ENCODE measurements at regions not wholly inside any gene's neighbourhood (a gene's known extent, or its start where the extent isn't known, plus 50 kb on each side); places are given as distances from the start of the nearest gene placed in this dataset.

DNA sequence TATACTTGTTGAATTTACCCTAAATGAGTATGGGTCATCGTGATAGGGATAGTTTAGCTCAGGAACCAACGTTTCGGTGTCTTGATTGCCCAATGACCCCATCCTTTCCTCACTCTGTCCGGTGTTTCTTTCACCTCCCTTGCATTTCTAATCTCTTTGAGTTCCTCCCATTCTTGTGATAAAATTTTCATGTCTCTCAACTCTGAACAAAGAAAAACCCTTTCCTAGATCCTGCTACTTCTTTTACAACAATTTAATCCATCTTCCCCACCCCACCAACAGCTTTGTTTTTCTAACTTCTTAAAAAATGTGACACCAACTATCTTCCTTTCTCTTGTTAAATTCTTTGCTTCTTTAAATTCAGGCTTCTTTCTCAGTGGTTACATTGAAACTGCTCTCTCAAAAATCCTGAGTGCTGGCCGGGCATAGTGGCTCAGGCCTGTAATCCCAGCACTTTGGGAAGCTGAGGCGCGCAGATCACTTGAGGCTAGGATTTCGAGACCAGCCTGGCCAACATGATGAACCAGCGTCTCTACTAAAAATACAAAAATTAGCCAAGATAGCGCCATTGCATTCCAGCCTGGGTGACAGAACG lies 130.3 kb upstream of the MINDY3 start:
- WGBS (ENCODE audit: insufficient coverage, low coverage, missing lambda C conversion rate) = 0% methylated on average over 11 of the region's 11 CpGs
- H3K4me3 ChIP-seq = no peak overlapping the region
- H3K4me2 ChIP-seq (ENCODE audit: insufficient read depth, low read length) = no peak overlapping the region
- TF ChIP-seq, protein P1, sequence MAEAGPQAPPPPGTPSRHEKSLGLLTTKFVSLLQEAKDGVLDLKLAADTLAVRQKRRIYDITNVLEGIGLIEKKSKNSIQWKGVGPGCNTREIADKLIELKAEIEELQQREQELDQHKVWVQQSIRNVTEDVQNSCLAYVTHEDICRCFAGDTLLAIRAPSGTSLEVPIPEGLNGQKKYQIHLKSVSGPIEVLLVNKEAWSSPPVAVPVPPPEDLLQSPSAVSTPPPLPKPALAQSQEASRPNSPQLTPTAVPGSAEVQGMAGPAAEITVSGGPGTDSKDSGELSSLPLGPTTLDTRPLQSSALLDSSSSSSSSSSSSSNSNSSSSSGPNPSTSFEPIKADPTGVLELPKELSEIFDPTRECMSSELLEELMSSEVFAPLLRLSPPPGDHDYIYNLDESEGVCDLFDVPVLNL (CRISPR knock-in tag; IDR thresholded peaks at IDR 0.05; ENCODE audit: low read depth) = no peak
- TF ChIP-seq HDGF (IDR thresholded peaks at IDR 0.05) (no peak), PTTG1 (tag; IDR thresholded peaks at IDR 0.05; ENCODE audit: low read depth) (no peak), SREBF2 (CRISPR knock-in tag; IDR thresholded peaks at IDR 0.05) (no peak), POLR2B (IDR thresholded peaks at IDR 0.05; ENCODE audit: low read depth, partially characterized antibody) (no peak), MTF1 (CRISPR knock-in tag; IDR thresholded peaks at IDR 0.05; ENCODE audit: borderline replicate concordance) (no peak), SMAD2 (IDR thresholded peaks at IDR 0.05; ENCODE audit: low read depth, low read length) (no peak), EGR1 (conservative IDR thresholded peaks at IDR 0.05) (no peak), GTF2E2 (tag; IDR thresholded peaks at IDR 0.05) (no peak), ZNF77 (CRISPR knock-in tag; IDR thresholded peaks at IDR 0.05) (no peak), TEAD2 (tag; IDR thresholded peaks at IDR 0.05) (no peak), STAT5A (IDR thresholded peaks at IDR 0.05; ENCODE audit: borderline replicate concordance, low read length) (no peak), POLR2G (IDR thresholded peaks at IDR 0.05; ENCODE audit: low read depth, low read length) (no peak)
- TF ChIP-seq, protein P2, sequence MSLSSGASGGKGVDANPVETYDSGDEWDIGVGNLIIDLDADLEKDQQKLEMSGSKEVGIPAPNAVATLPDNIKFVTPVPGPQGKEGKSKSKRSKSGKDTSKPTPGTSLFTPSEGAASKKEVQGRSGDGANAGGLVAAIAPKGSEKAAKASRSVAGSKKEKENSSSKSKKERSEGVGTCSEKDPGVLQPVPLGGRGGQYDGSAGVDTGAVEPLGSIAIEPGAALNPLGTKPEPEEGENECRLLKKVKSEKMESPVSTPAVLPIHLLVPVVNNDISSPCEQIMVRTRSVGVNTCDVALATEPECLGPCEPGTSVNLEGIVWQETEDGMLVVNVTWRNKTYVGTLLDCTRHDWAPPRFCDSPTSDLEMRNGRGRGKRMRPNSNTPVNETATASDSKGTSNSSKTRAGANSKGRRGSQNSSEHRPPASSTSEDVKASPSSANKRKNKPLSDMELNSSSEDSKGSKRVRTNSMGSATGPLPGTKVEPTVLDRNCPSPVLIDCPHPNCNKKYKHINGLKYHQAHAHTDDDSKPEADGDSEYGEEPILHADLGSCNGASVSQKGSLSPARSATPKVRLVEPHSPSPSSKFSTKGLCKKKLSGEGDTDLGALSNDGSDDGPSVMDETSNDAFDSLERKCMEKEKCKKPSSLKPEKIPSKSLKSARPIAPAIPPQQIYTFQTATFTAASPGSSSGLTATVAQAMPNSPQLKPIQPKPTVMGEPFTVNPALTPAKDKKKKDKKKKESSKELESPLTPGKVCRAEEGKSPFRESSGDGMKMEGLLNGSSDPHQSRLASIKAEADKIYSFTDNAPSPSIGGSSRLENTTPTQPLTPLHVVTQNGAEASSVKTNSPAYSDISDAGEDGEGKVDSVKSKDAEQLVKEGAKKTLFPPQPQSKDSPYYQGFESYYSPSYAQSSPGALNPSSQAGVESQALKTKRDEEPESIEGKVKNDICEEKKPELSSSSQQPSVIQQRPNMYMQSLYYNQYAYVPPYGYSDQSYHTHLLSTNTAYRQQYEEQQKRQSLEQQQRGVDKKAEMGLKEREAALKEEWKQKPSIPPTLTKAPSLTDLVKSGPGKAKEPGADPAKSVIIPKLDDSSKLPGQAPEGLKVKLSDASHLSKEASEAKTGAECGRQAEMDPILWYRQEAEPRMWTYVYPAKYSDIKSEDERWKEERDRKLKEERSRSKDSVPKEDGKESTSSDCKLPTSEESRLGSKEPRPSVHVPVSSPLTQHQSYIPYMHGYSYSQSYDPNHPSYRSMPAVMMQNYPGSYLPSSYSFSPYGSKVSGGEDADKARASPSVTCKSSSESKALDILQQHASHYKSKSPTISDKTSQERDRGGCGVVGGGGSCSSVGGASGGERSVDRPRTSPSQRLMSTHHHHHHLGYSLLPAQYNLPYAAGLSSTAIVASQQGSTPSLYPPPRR (CRISPR knock-in tag; IDR thresholded peaks at IDR 0.05; ENCODE audit: borderline replicate concordance) = no peak
- TF ChIP-seq, protein P3, sequence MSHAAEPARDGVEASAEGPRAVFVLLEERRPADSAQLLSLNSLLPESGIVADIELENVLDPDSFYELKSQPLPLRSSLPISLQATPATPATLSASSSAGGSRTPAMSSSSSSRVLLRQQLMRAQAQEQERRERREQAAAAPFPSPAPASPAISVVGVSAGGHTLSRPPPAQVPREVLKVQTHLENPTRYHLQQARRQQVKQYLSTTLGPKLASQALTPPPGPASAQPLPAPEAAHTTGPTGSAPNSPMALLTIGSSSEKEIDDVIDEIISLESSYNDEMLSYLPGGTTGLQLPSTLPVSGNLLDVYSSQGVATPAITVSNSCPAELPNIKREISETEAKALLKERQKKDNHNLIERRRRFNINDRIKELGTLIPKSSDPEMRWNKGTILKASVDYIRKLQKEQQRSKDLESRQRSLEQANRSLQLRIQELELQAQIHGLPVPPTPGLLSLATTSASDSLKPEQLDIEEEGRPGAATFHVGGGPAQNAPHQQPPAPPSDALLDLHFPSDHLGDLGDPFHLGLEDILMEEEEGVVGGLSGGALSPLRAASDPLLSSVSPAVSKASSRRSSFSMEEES (CRISPR knock-in tag; IDR thresholded peaks at IDR 0.05) = no peak
- no peak overlapping the region for H3K27ac ChIP-seq (ENCODE audit: extremely low read depth, low read depth, low read length)
- no peaks in the 10 kb centered on the region for H3K79me2 ChIP-seq (ENCODE audit: control insufficient read depth, insufficient read depth, low read length)
- no peaks in the 10 kb centered on the region for H3K27me3 ChIP-seq (ENCODE audit: control insufficient read depth in 2 of 2, insufficient read depth in 2 of 2, low read length in 2 of 2)
- intact Hi-C loops (cut with micrococcal nuclease) (no loop called here), in situ Hi-C loops (cut with MboI) (no loop called here)
- FAIRE-seq = no peak
- H4K20me1 ChIP-seq (replicated peaks; ENCODE audit: control insufficient read depth, insufficient read depth, low read length) = no peaks in the 10 kb centered on the region
- no TSS peak for BruUV-seq (replicated peaks)
- no peaks in the 10 kb centered on the region for H3K9me3 ChIP-seq (replicated peaks; ENCODE audit: control insufficient read depth, insufficient read depth, low read depth, low read length)
- CTCF ChIA-PET (ENCODE audit: low intra/inter-chr PET ratio) = no interaction called here
- DNase-seq (ENCODE audit: extremely low read depth in 1 of 4, low spot score in 3 of 4) = no peak
- ATAC-seq = no peak
- no peaks in the 10 kb centered on the region for H3K36me3 ChIP-seq (ENCODE audit: control insufficient read depth, insufficient read depth, low read length)
- no peak overlapping the region for H3K9ac ChIP-seq (ENCODE audit: insufficient read depth in 1 of 2, low read depth in 2 of 2, low read length in 2 of 2)
- no peak overlapping the region for H2AFZ ChIP-seq (ENCODE audit: low read depth, low read length)
- no peaks in the 10 kb centered on the region for H3K9me1 ChIP-seq (ENCODE audit: control insufficient read depth, insufficient read depth, low read length)
- H3K4me1 ChIP-seq (replicated peaks in 1 of 2; ENCODE audit: control insufficient read depth in 2 of 2, insufficient read depth in 2 of 2, low read length in 2 of 2) = no peaks in the 10 kb centered on the region
- POLR2A ChIA-PET = no interaction called here
